ENCODE measurements at regions not wholly inside any gene's neighbourhood (a gene's known extent, or its start where the extent isn't known, plus 50 kb on each side); places are given as distances from the start of the nearest gene placed in this dataset.

DNA sequence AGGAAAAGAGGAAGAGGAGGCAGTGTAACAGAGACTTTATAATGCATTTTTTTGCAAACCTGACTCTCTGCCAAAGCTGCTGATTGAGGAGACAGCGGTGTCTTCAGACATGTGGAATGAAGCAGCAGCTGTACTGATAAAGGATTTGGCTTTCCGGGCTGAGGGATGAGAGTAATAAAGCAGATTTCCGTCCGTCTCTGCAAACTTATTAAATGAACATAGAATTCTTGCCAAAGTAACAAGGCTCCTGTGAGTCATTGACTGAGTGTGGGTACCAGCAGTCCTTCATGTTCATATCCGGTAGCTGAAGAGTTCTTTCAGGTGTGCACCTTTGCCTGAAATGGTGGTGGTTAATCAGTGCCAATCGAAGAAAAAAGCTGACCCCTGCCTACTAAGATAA, 112.6 kb downstream of the LIG4 start:
- TF ChIP-seq, protein P1, sequence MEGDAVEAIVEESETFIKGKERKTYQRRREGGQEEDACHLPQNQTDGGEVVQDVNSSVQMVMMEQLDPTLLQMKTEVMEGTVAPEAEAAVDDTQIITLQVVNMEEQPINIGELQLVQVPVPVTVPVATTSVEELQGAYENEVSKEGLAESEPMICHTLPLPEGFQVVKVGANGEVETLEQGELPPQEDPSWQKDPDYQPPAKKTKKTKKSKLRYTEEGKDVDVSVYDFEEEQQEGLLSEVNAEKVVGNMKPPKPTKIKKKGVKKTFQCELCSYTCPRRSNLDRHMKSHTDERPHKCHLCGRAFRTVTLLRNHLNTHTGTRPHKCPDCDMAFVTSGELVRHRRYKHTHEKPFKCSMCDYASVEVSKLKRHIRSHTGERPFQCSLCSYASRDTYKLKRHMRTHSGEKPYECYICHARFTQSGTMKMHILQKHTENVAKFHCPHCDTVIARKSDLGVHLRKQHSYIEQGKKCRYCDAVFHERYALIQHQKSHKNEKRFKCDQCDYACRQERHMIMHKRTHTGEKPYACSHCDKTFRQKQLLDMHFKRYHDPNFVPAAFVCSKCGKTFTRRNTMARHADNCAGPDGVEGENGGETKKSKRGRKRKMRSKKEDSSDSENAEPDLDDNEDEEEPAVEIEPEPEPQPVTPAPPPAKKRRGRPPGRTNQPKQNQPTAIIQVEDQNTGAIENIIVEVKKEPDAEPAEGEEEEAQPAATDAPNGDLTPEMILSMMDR (IDR thresholded peaks at IDR 0.05 in 2 of 3, conservative IDR thresholded peaks at IDR 0.05 in 1 of 3; ENCODE audit: borderline replicate concordance in 1 of 3, insufficient read depth in 1 of 3, low read depth in 2 of 3, low read length in 2 of 3): no peak
- TF ChIP-seq POLR2A (IDR thresholded peaks at IDR 0.05; ENCODE audit: borderline replicate concordance, extremely low read depth, insufficient read depth, insufficient read length): no peak
- no peak for TF ChIP-seq JUND (IDR thresholded peaks at IDR 0.05)
- TF ChIP-seq EZH2 (IDR thresholded peaks at IDR 0.05): no peak
- no peak for TF ChIP-seq POLR2AphosphoS5 (IDR thresholded peaks at IDR 0.05; ENCODE audit: low read depth, low read length)
- TF ChIP-seq ZFX (IDR thresholded peaks at IDR 0.05): no peak
- TF ChIP-seq, protein P2, sequence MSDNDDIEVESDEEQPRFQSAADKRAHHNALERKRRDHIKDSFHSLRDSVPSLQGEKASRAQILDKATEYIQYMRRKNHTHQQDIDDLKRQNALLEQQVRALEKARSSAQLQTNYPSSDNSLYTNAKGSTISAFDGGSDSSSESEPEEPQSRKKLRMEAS (IDR thresholded peaks at IDR 0.05): no peak
- TF ChIP-seq, protein P3, sequence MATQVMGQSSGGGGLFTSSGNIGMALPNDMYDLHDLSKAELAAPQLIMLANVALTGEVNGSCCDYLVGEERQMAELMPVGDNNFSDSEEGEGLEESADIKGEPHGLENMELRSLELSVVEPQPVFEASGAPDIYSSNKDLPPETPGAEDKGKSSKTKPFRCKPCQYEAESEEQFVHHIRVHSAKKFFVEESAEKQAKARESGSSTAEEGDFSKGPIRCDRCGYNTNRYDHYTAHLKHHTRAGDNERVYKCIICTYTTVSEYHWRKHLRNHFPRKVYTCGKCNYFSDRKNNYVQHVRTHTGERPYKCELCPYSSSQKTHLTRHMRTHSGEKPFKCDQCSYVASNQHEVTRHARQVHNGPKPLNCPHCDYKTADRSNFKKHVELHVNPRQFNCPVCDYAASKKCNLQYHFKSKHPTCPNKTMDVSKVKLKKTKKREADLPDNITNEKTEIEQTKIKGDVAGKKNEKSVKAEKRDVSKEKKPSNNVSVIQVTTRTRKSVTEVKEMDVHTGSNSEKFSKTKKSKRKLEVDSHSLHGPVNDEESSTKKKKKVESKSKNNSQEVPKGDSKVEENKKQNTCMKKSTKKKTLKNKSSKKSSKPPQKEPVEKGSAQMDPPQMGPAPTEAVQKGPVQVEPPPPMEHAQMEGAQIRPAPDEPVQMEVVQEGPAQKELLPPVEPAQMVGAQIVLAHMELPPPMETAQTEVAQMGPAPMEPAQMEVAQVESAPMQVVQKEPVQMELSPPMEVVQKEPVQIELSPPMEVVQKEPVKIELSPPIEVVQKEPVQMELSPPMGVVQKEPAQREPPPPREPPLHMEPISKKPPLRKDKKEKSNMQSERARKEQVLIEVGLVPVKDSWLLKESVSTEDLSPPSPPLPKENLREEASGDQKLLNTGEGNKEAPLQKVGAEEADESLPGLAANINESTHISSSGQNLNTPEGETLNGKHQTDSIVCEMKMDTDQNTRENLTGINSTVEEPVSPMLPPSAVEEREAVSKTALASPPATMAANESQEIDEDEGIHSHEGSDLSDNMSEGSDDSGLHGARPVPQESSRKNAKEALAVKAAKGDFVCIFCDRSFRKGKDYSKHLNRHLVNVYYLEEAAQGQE (IDR thresholded peaks at IDR 0.05; ENCODE audit: low read depth): no peak
- TF ChIP-seq TCF7L2 (IDR thresholded peaks at IDR 0.05; ENCODE audit: borderline replicate concordance, extremely low read depth, insufficient read depth, insufficient read length): no peak
- no peak for TF ChIP-seq EZH2phosphoT487 (IDR thresholded peaks at IDR 0.05; ENCODE audit: borderline replicate concordance)
- no peak for TF ChIP-seq CEBPB (IDR thresholded peaks at IDR 0.05; ENCODE audit: low read depth)
